ENCODE measurements at regions not wholly inside any gene's neighbourhood (a gene's known extent, or its start where the extent isn't known, plus 50 kb on each side); places are given as distances from the start of the nearest gene placed in this dataset.
"Not testable (repeated sequence)": the region's sequence is repeated elsewhere in the genome, so short reads cannot be mapped to it uniquely, and the experiment has no call there.

- no peaks in the 10 kb centered on the region for H3K9me3 ChIP-seq (ENCODE audit: control insufficient read depth, low read depth, low read length)
- Mint-ChIP-seq H3K4me1 (peaks cover 0 to 4% of the 10 kb centered on the region in 2 experiments; a peak in 2 of 4 replicates), H3K27me3 (ENCODE audit: low read depth) (no peaks in the 10 kb centered on the region), H3K36me3 (ENCODE audit: insufficient read depth in 1 of 3, low read depth in 3 of 3) (no peaks in the 10 kb centered on the region), H3K4me3 (no peak overlapping the region), H3K9me3 (no peaks in the 10 kb centered on the region; a peak in 1 of 5 replicates), H3K27ac (no peak overlapping the region)
- H3T11ph ChIP-seq (ENCODE audit: low read length): no peak overlapping the region
- no peaks in the 10 kb centered on the region for H3K79me2 ChIP-seq (ENCODE audit: insufficient read depth, low read length)
- no peak overlapping the region for H3K27ac ChIP-seq (ENCODE audit: insufficient read length, low read depth, low read length)
- no peaks in the 10 kb centered on the region for H4K20me1 ChIP-seq (ENCODE audit: control insufficient read depth, insufficient read depth, insufficient read length)
- no peak overlapping the region for H3K56ac ChIP-seq (ENCODE audit: insufficient read length, low read depth, low read length)
- TF ChIP-seq, protein P1, sequence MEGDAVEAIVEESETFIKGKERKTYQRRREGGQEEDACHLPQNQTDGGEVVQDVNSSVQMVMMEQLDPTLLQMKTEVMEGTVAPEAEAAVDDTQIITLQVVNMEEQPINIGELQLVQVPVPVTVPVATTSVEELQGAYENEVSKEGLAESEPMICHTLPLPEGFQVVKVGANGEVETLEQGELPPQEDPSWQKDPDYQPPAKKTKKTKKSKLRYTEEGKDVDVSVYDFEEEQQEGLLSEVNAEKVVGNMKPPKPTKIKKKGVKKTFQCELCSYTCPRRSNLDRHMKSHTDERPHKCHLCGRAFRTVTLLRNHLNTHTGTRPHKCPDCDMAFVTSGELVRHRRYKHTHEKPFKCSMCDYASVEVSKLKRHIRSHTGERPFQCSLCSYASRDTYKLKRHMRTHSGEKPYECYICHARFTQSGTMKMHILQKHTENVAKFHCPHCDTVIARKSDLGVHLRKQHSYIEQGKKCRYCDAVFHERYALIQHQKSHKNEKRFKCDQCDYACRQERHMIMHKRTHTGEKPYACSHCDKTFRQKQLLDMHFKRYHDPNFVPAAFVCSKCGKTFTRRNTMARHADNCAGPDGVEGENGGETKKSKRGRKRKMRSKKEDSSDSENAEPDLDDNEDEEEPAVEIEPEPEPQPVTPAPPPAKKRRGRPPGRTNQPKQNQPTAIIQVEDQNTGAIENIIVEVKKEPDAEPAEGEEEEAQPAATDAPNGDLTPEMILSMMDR (conservative IDR thresholded peaks at IDR 0.05): no peak
- no peak overlapping the region for H2AFZ ChIP-seq (ENCODE audit: low read length)
- H2BK12ac ChIP-seq (ENCODE audit: insufficient read length, low read depth, low read length): no peak overlapping the region
- H3K4ac ChIP-seq (ENCODE audit: low read depth, low read length): no peak overlapping the region
- H2BK120ac ChIP-seq (ENCODE audit: low read depth, low read length, poor library complexity, severe bottlenecking): no peak overlapping the region
- no CpG with 5 or more reads among the region's 3 CpGs for WGBS (ENCODE audit: extremely low coverage, insufficient read length, low lambda C conversion rate)
- no peaks in the 10 kb centered on the region for H3K79me1 ChIP-seq (ENCODE audit: insufficient read depth, low read depth, low read length, poor library complexity, severe bottlenecking)
- H3K4me1 ChIP-seq (ENCODE audit: insufficient read depth, low read length): no peaks in the 10 kb centered on the region
- H2BK15ac ChIP-seq (ENCODE audit: low read depth, low read length): no peak overlapping the region
- no peaks in the 10 kb centered on the region for H3K23me2 ChIP-seq (ENCODE audit: insufficient read length, low read depth, low read length, poor library complexity, severe bottlenecking)
- no peak overlapping the region for H4K5ac ChIP-seq (ENCODE audit: insufficient read length, low read depth, low read length)
- no peak overlapping the region for H3K4me2 ChIP-seq (ENCODE audit: insufficient read depth, insufficient read length, low read length)
- no peak overlapping the region for H2AK5ac ChIP-seq (ENCODE audit: insufficient read length, low read length)
- no peak overlapping the region for H4K8ac ChIP-seq (replicated peaks; ENCODE audit: insufficient read length, low read depth, low read length)
- no peak overlapping the region for H2BK5ac ChIP-seq (ENCODE audit: insufficient read length, low read length)
- no peak overlapping the region for H3K14ac ChIP-seq (ENCODE audit: insufficient read depth, low read length)
- H4K91ac ChIP-seq (ENCODE audit: insufficient read length, low read depth, low read length): no peak overlapping the region
- no peak overlapping the region for H3K18ac ChIP-seq (ENCODE audit: insufficient read length, low read depth, low read length)
- no peak overlapping the region for H2BK20ac ChIP-seq (ENCODE audit: low read depth, low read length, poor library complexity, severe bottlenecking)
- DNase-seq: no peak
- H3K9ac ChIP-seq (ENCODE audit: extremely low read depth, insufficient read length, low read length): no peak overlapping the region
- H3K23ac ChIP-seq (ENCODE audit: insufficient read length, low read depth, low read length): no peak overlapping the region
- H3K27me3 ChIP-seq (ENCODE audit: insufficient read depth, low read length): no peaks in the 10 kb centered on the region
Measured at GRCh38 chr3:145681181-145681580, 479.8 kb downstream of the PLOD2 start.

- not testable (repeated sequence) for H2BK20ac ChIP-seq (ENCODE audit: low read depth, low read length, poor library complexity, severe bottlenecking); H3K18ac ChIP-seq (ENCODE audit: insufficient read length, low read depth, low read length); H2BK5ac ChIP-seq (ENCODE audit: insufficient read length, low read length); H3K4me1 Mint-ChIP-seq; H3K27me3 ChIP-seq (ENCODE audit: insufficient read depth, low read length); H4K20me1 ChIP-seq (ENCODE audit: control insufficient read depth, insufficient read depth, insufficient read length); H3K4me1 ChIP-seq (ENCODE audit: insufficient read depth, low read length); H3K79me1 ChIP-seq (ENCODE audit: insufficient read depth, low read depth, low read length, poor library complexity, severe bottlenecking); H3K23me2 ChIP-seq (ENCODE audit: insufficient read length, low read depth, low read length, poor library complexity, severe bottlenecking); H2BK12ac ChIP-seq (ENCODE audit: insufficient read length, low read depth, low read length); H2AK5ac ChIP-seq (ENCODE audit: insufficient read length, low read length); H3K9ac ChIP-seq (ENCODE audit: extremely low read depth, insufficient read length, low read length); H3K27ac Mint-ChIP-seq; H3K23ac ChIP-seq (ENCODE audit: insufficient read length, low read depth, low read length); H3K4me2 ChIP-seq (ENCODE audit: insufficient read depth, insufficient read length, low read length); H2BK15ac ChIP-seq (ENCODE audit: low read depth, low read length); H3K27ac ChIP-seq (ENCODE audit: insufficient read length, low read depth, low read length); H3T11ph ChIP-seq (ENCODE audit: low read length); H4K5ac ChIP-seq (ENCODE audit: insufficient read length, low read depth, low read length); H3K56ac ChIP-seq (ENCODE audit: insufficient read length, low read depth, low read length); H3K27me3 Mint-ChIP-seq (ENCODE audit: low read depth); DNase-seq; H3K79me2 ChIP-seq (ENCODE audit: insufficient read depth, low read length); H4K91ac ChIP-seq (ENCODE audit: insufficient read length, low read depth, low read length); H2BK120ac ChIP-seq (ENCODE audit: low read depth, low read length, poor library complexity, severe bottlenecking); H3K4me3 Mint-ChIP-seq; H3K36me3 Mint-ChIP-seq (ENCODE audit: insufficient read depth in 1 of 3, low read depth in 3 of 3); H2AFZ ChIP-seq (ENCODE audit: low read length); H3K4ac ChIP-seq (ENCODE audit: low read depth, low read length); H4K8ac ChIP-seq (replicated peaks; ENCODE audit: insufficient read length, low read depth, low read length); H3K9me3 Mint-ChIP-seq; H3K9me3 ChIP-seq (ENCODE audit: control insufficient read depth, low read depth, low read length); H3K14ac ChIP-seq (ENCODE audit: insufficient read depth, low read length)
- WGBS (ENCODE audit: extremely low coverage, insufficient read length, low lambda C conversion rate): no CpG with 5 or more reads among the region's 3 CpGs
Measured at GRCh38 chr3:145687978-145688377, 473.0 kb downstream of the PLOD2 start.

Data from H9 (cell line).